A549 (cell line): ENCODE measurements at regions not wholly inside any gene's neighbourhood (a gene's known extent, or its start where the extent isn't known, plus 50 kb on each side); places are given as distances from the start of the nearest gene placed in this dataset.

Experiments used
- ATAC-seq, 2 experiments: fragments of 200-7000 bp in 1 of 2; fragments of >200 bp in 1 of 2; cut with Nextera tagmentation in 1 of 2; cut with Tn5 transposase in 1 of 2; 3 replicates each; pipeline versions ENCODE4 v1.8.0 to v1.9.1; 2018 to 2020; ENCODE audit warnings: mild to moderate bottlenecking in 1 of 2, moderate library complexity in 1 of 2
- CTCF ChIA-PET: fragments of 300-600 bp; sonication (Branson Sonifier 250); formaldehyde crosslinking; extraction: SDS; loops from one replicate; lab custom pipeline; 2021; ENCODE audit warnings: antibody characterized with exemption, inconsistent platforms; lab: Yijun Ruan, JAX
- POLR2A ChIA-PET: fragments of 350-600 bp; formaldehyde crosslinking; extraction: SDS; loops from one replicate; lab custom pipeline; 2021; ENCODE audit warnings: antibody characterized with exemption, inconsistent platforms; lab: Yijun Ruan, JAX
- DNase-seq, 2 experiments: peaks; one replicate each; pipeline versions ENCODE4 v3.0.0 to v3.0.0-alpha.2; 2011 to 2016; ENCODE audit warnings: low read depth in 1 of 2, low spot score in 1 of 2
- FAIRE-seq: peaks from 2 replicates; lab custom pipeline; 2011; peaks lifted over from hg19 to GRCh38; lab: Jason Lieb, UNC
- H3K27ac ChIP-seq, 2 experiments: fragments of >200 bp; sonication (Bioruptor Twin); formaldehyde crosslinking; 3 replicates each; pipeline ENCODE4 v1.5.1; 2016 to 2017
- H3K4me1 ChIP-seq: fragments of >200 bp; sonication (Bioruptor Twin); formaldehyde crosslinking; 3 replicates; pipeline ENCODE4 v1.6.1; 2016
- H3K4me2 ChIP-seq: fragments of >200 bp; sonication (Bioruptor Twin); formaldehyde crosslinking; 3 replicates; pipeline ENCODE4 v1.6.1; 2016
- H3K4me3 ChIP-seq: fragments of >200 bp; sonication (Bioruptor Twin); formaldehyde crosslinking; 3 replicates; pipeline ENCODE4 v1.5.1; 2016
- H3K9me3 ChIP-seq: fragments of >200 bp; sonication (Bioruptor Twin); formaldehyde crosslinking; 3 replicates; pipeline ENCODE4 v1.6.1; 2016
- ATOH8 ChIP-seq: fragments of 250-450 bp; sonication (Bioruptor Pico); IDR thresholded peaks from 2 replicates; pipeline ENCODE4 v1.5.0; 2020; ENCODE audit warnings: low read depth, mild to moderate bottlenecking, moderate library complexity
- BCL3 ChIP-seq: fragments of >200 bp; sonication (Bioruptor Twin); formaldehyde crosslinking; IDR thresholded peaks from 3 replicates; pipeline ENCODE4 v1.6.1; 2016
- BHLHE40 ChIP-seq: IDR thresholded peaks from 2 replicates; pipeline ENCODE4 v1.6.1; 2012; ENCODE audit warnings: low read depth, low read length, inconsistent platforms
- CHD2 ChIP-seq: fragments of 150-350 bp; IDR thresholded peaks from 2 replicates; pipeline ENCODE4 v1.6.1; 2014; ENCODE audit warnings: low read length; ENCODE audit not compliant: partially characterized antibody
- CHD4 ChIP-seq: fragments of 200-600 bp; sonication (generic); IDR thresholded peaks from 2 replicates; pipeline ENCODE4 v1.6.1; 2016; ENCODE audit warnings: antibody characterized with exemption, mild to moderate bottlenecking, borderline replicate concordance
- EHF ChIP-seq: fragments of 250-450 bp; sonication (Bioruptor Pico); IDR thresholded peaks from 2 replicates; pipeline ENCODE4 v1.5.0; 2020; ENCODE audit warnings: mild to moderate bottlenecking
- ELK1 ChIP-seq: fragments of 150-350 bp; IDR thresholded peaks from 2 replicates; pipeline ENCODE4 v1.6.1; 2014; ENCODE audit warnings: low read depth, mild to moderate bottlenecking, low read length
- EP300 ChIP-seq, 2 experiments: fragments of >200 bp; sonication (Bioruptor Twin); formaldehyde crosslinking; IDR thresholded peaks; 2 replicates in 1 of 2; 3 replicates in 1 of 2; pipeline ENCODE4 v1.6.1; 2016 to 2017
- FOSB ChIP-seq: fragments of 250-450 bp; sonication (Bioruptor Pico); IDR thresholded peaks from 2 replicates; pipeline ENCODE4 v1.5.0; 2020; ENCODE audit warnings: mild to moderate bottlenecking, moderate library complexity
- HEYL ChIP-seq: fragments of 250-450 bp; sonication (Bioruptor Pico); IDR thresholded peaks from 2 replicates; pipeline ENCODE4 v1.8.0; 2021; ENCODE audit warnings: mild to moderate bottlenecking, moderate library complexity
- HMGXB4 ChIP-seq: fragments of 250-450 bp; sonication (Bioruptor Pico); IDR thresholded peaks from 2 replicates; pipeline ENCODE4 v1.5.0; 2021; ENCODE audit warnings: mild to moderate bottlenecking, moderate library complexity, borderline replicate concordance
- HOXB13 ChIP-seq: fragments of 250-450 bp; sonication (Bioruptor Pico); IDR thresholded peaks from 2 replicates; pipeline ENCODE4 v1.5.0; 2020; ENCODE audit warnings: low read depth, mild to moderate bottlenecking, moderate library complexity
- MAFK ChIP-seq: fragments of 450-650 bp; IDR thresholded peaks from 2 replicates; pipeline ENCODE4 v1.6.1; 2014; ENCODE audit not compliant: partially characterized antibody
- MAX ChIP-seq: IDR thresholded peaks from 2 replicates; pipeline ENCODE4 v1.6.1; 2012
- NFE2L2 ChIP-seq: fragments of 150-350 bp; conservative IDR thresholded peaks from 2 replicates; pipeline ENCODE4 v1.6.1; 2014; ENCODE audit warnings: low read length
- NR3C1 ChIP-seq: fragments of >200 bp; sonication (Bioruptor Twin); formaldehyde crosslinking; IDR thresholded peaks from 3 replicates; pipeline ENCODE4 v1.6.1; 2017
- PBX3 ChIP-seq: IDR thresholded peaks from 2 replicates; pipeline ENCODE4 v1.6.1; 2012
- RCOR1 ChIP-seq: fragments of 150-350 bp; IDR thresholded peaks from 2 replicates; pipeline ENCODE4 v1.6.1; 2014; ENCODE audit warnings: antibody characterized with exemption, low read length, low read depth
- TFCP2L1 ChIP-seq: fragments of 250-450 bp; sonication (Bioruptor Pico); IDR thresholded peaks from 2 replicates; pipeline ENCODE4 v1.5.0; 2021; ENCODE audit warnings: mild to moderate bottlenecking
- USF2 ChIP-seq: fragments of 450-650 bp; IDR thresholded peaks from 2 replicates; pipeline ENCODE4 v1.6.1; 2014; ENCODE audit warnings: antibody characterized with exemption
- ZFP36 ChIP-seq: fragments of 450-650 bp; IDR thresholded peaks from 2 replicates; pipeline ENCODE4 v1.6.1; 2014; ENCODE audit warnings: borderline replicate concordance; ENCODE audit not compliant: partially characterized antibody
- ZNF302 ChIP-seq: fragments of 250-450 bp; sonication (Bioruptor Pico); IDR thresholded peaks from 2 replicates; pipeline ENCODE4 v1.9.0; 2021; ENCODE audit warnings: inconsistent platforms, mild to moderate bottlenecking, moderate library complexity
- WGBS: methylation state at CpG from one replicate; pipeline ENCODE4 v1.1.6; 2017; ENCODE audit errors: missing lambda C conversion rate; 5-methylcytosine and 5-hydroxymethylcytosine counted together

- TF ChIP-seq RCOR1 = no peak
- peak; percentile 31 for TF ChIP-seq MAFK
- TF ChIP-seq NR3C1 = no peak
- TF ChIP-seq BHLHE40 = no peak
- TF ChIP-seq CHD4 = no peak
- 0 out of 2 replicates have a peak, but pooled peaks have one; percentile 47 for TF ChIP-seq NFE2L2
- TF ChIP-seq ELK1 = no peak
- no peak for TF ChIP-seq BCL3
- no peak for TF ChIP-seq ZFP36
- TF ChIP-seq HEYL = no peak
- no peak for TF ChIP-seq PBX3
- POLR2A ChIA-PET = no interaction called here
- H3K9me3 ChIP-seq = no peaks in the 10 kb centered on the region
- CTCF ChIA-PET = interaction anchor here (0.6 to 2.0 kb wide), 4 partner anchors 14 to 883 kb away, joined by 3 to 6 read pairs (median 4); no protein-coding TSS in a partner anchor
- H3K4me2 ChIP-seq = no peak overlapping the region
- DNase-seq (peak in 1 of 2 experiments; percentile 26), ATAC-seq (no peak), FAIRE-seq (no peak)
- no peaks in the 10 kb centered on the region for H3K4me1 ChIP-seq
- 49% methylated on average over 4 of the region's 4 CpGs for WGBS
- H3K27ac ChIP-seq = no peak overlapping the region
- no peak overlapping the region for H3K4me3 ChIP-seq
Observed at GRCh38 chr2:35787302-35788031, 568.1 kb upstream of the CRIM1 start.

GRCh38 chr2:35785564-35785963 is 570.0 kb upstream of the CRIM1 start:
- no peak overlapping the region for H3K27ac ChIP-seq
- no peak for ATAC-seq
- no peak for FAIRE-seq
- DNase-seq = no peak
- TF ChIP-seq BHLHE40 (no peak), PBX3 (no peak), ZFP36 (no peak)
- TF ChIP-seq, all 56 proteins: peak for 0
- Histone ChIP-seq H3K9me3 (no peaks in the 10 kb centered on the region), H3K4me3 (no peak overlapping the region), H3K4me2 (no peak overlapping the region), H3K4me1 (no peaks in the 10 kb centered on the region)
- POLR2A ChIA-PET = no interaction called here
- CTCF ChIA-PET = interaction anchor here (0.6 kb wide), 1 partner anchor 1939 kb away, joined by 5 read pairs; no protein-coding TSS in a partner anchor

- Histone ChIP-seq H3K27ac (no peak overlapping the region), H3K4me1 (no peaks in the 10 kb centered on the region), H3K9me3 (no peaks in the 10 kb centered on the region), H3K4me2 (no peak overlapping the region), H3K4me3 (no peak overlapping the region)
- POLR2A ChIA-PET = no interaction called here
- FAIRE-seq (no peak), ATAC-seq (no peak), DNase-seq (no peak)
- WGBS = 62% methylated on average over 1 of the region's 1 CpG
- CTCF ChIA-PET = interaction anchor here (0.6 kb wide), 1 partner anchor 1938 kb away, joined by 5 read pairs; no protein-coding TSS in a partner anchor
- no peak for TF ChIP-seq HMGXB4
- TF ChIP-seq ATOH8 (CRISPR knock-in tag) = no peak
- TF ChIP-seq EHF (CRISPR knock-in tag) = no peak
- no peak for TF ChIP-seq CHD4
- TF ChIP-seq USF2 = no peak
- TF ChIP-seq TFCP2L1 (CRISPR knock-in tag) = no peak
- no peak for TF ChIP-seq CHD2
- no peak for TF ChIP-seq MAX
- no peak for TF ChIP-seq EP300 (IDR thresholded peaks at IDR 0.05)
- no peak for TF ChIP-seq FOSB (CRISPR knock-in tag)
- no peak for TF ChIP-seq HOXB13
- TF ChIP-seq PBX3 = no peak
- no peak for TF ChIP-seq ZNF302 (CRISPR knock-in tag)
Observed at GRCh38 chr2:35784777-35785176, 570.8 kb upstream of the CRIM1 start.
